AML-193 (cell line): ENCODE measurements at regions not wholly inside any gene's neighbourhood (a gene's known extent, or its start where the extent isn't known, plus 50 kb on each side); places are given as distances from the start of the nearest gene placed in this dataset.
"Not testable (repeated sequence)": the region's sequence is repeated elsewhere in the genome, so short reads cannot be mapped to it uniquely, and the experiment has no call there.

ENCODE experiments used
- DNase-seq, 2 experiments: peaks; one replicate each; lab custom pipeline; 2025; lab: John Stamatoyannopoulos, UW

DNA sequence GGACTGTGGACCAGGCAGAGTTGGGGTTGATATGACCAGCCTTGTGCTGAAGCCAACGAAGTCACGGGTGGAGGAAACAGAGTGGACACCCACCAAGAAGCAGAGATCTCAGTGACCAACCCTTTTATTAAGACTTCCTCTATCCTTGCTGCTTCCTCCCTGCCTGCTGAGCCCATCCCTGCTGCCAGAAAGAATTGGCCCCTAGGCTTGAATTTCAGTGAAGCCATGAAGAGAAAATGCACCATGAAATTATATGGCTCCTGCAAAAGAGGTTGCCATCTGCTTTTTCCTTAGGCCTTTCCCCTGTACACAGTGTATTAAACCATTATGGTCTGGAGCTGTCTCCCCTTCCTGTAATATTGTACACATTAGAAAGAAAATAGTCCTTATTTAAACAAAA lies 246.7 kb downstream of the HS3ST3B1 start:
- no peak for DNase-seq

DNA sequence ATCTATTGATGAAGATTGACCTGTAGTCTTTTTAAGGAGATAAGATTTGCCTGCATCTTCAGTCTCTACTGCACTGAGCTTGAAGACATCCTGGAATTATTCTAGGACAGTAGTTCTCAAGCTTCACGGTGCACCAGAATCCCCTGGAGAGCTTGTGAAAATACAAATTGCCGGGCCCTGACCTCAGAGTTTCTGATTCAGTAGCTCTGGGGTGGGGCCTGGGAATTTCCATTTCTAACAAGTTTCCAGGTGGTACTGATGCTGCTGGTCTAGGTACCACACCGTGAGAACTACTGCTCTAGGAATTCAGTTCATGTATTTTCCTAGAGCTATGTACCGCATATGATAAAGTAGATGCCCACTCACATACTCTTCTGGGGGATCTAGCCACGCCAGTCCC lies 246.1 kb downstream of the HS3ST3B1 start:
- DNase-seq = no peak

- DNase-seq = no peak
Observed at GRCh38 chr17:14545156-14545906, 244.4 kb downstream of the HS3ST3B1 start.

GRCh38 chr17:14541714-14542113 lies 240.8 kb downstream of the HS3ST3B1 start:
- DNase-seq = no peak

- no peak for DNase-seq
Observed at GRCh38 chr17:14539801-14540200, 238.9 kb downstream of the HS3ST3B1 start.

DNA sequence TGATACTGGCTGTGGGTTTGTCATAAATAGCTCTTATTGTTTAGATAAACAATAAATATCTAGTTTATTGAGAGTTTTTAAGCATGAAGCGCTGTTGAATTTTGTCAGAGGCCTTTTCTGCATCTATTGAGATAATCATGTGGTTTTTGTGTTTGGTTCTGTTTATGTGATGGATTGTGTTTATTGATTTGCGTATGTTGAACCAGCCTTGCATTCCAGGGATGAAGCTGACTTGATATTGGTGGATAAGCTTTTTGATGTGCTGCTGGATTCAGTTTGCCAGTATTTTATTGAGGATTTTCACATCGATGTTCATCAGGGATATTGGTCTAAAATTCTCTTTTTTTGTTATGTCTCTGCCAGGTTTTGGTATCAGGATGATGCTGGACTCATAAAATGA lies 231.4 kb downstream of the HS3ST3B1 start:
- DNase-seq = not testable (repeated sequence)

DNA sequence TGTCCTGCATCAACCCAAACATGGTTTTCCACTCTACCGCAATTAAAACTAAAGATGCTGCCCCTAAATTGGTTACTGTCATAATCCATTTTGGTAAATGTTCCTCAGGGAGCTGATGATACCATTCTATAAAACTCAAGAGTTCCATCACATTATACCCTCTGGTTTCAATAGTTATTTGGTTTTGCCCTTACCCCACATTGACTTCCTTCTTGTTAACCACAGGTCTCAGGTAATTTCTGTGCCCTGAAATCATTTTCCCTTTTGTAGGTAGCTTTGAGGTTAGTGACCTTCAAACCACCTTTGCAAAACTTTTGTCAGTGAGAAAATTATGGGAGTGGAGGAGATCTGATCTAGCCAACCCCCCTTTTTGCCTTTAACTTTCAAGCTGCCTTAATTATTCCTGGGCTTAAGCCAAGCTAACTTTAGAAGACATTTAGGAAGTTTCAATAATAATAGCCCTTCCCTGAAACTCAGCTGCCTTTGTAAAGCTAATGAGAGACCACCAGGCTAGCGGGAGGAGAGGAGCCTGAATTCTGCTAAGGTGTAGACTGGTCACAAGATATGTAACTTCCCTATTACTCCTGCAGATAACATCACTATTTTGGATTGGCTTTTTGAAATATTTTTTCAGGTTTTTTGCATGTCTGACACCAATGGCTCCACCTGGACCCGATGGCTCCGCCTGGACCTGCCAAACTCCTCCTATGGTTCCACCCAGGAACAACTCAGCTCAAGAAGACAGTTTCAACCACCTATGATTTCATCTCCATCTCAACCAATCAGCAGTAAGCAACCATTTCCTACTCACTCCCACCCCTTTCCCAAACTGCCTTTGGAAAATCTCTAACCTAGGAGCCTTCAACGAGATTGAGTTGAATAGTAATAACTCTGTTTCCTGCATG lies 224.9 kb downstream of the HS3ST3B1 start:
- DNase-seq = no peak

DNA sequence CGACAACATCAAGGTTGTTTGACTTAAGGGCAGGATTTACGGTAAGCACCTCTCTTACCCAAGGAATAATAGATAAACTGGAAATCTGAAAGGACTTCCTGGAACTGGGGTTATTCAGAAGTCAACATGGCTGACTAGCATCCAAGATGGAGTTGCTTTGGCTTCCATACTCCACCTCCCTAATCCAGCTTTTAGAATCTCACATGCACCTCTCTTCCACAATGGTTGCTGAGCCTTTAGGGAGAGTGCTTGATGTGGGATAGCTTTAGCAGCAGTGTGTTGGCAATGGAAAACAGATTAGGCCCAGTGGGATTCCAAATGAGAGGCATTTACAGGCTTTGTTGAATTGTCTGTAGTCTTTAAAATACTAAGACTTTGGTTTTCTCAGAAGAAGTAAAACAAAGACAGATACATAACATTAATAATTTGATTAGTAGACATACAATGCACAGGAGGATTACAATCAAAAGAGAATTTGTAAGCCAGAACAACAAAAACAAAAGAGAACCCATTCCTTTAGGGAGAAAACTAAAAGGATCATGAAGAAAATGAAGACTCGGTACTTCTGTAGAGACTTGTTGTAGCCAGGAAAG lies 222.0 kb downstream of the HS3ST3B1 start:
- DNase-seq = no peak

- not testable (repeated sequence) for DNase-seq
Observed at GRCh38 chr17:14518919-14519318, 218.0 kb downstream of the HS3ST3B1 start.

DNA sequence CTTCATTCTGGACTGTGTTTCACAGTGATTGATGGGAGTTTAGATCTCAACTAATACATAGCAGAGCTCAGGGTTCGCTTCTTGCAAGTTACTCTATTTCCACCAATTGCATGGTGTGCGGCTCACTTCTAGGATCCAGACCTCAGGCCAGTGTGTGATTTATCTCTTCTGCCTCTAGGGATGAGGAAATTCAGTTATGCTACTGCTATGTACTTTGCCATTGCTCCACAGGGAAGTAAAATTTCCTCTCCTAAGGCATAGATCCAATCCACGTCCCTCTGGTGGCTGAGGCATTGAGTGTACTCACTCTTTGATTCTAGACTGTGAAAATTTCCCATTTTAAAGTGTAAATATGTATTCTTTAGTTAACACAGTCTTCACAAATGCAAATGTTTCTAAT lies 214.1 kb downstream of the HS3ST3B1 start:
- DNase-seq = no peak

GRCh38 chr17:14513835-14514234 lies 213.0 kb downstream of the HS3ST3B1 start:
- no peak for DNase-seq

GRCh38 chr17:14510136-14510535 lies 209.3 kb downstream of the HS3ST3B1 start:
- no peak for DNase-seq

GRCh38 chr17:14508156-14508555 lies 207.3 kb downstream of the HS3ST3B1 start:
- DNase-seq = no peak

- DNase-seq = no peak
Observed at GRCh38 chr17:14506364-14506763, 205.5 kb downstream of the HS3ST3B1 start.

GRCh38 chr17:14505606-14506005 lies 204.7 kb downstream of the HS3ST3B1 start:
- no peak for DNase-seq

- no peak for DNase-seq
Observed at GRCh38 chr17:14499976-14500375, 199.1 kb downstream of the HS3ST3B1 start.

GRCh38 chr17:14498812-14499211 lies 197.9 kb downstream of the HS3ST3B1 start:
- DNase-seq = no peak

GRCh38 chr17:14494161-14494560 lies 193.3 kb downstream of the HS3ST3B1 start:
- DNase-seq = no peak

DNA sequence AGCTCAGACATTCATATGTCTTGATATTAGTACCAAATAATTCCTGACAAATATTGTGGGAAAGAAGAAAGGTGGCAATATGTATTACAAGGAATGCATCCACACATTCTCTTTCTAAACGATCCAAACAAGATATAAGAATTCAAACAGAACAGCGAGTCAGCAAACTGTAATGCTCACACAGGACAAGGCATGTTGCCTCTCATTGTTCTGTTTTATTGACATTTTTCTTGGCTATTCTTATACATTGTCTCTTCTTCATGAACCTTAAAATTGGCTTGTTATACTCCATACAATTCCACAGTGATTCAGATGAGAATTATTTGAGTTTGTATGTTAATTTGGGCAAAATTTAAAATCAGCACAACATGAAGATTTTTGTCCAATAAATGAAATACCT lies 189.1 kb downstream of the HS3ST3B1 start:
- DNase-seq = no peak

DNA sequence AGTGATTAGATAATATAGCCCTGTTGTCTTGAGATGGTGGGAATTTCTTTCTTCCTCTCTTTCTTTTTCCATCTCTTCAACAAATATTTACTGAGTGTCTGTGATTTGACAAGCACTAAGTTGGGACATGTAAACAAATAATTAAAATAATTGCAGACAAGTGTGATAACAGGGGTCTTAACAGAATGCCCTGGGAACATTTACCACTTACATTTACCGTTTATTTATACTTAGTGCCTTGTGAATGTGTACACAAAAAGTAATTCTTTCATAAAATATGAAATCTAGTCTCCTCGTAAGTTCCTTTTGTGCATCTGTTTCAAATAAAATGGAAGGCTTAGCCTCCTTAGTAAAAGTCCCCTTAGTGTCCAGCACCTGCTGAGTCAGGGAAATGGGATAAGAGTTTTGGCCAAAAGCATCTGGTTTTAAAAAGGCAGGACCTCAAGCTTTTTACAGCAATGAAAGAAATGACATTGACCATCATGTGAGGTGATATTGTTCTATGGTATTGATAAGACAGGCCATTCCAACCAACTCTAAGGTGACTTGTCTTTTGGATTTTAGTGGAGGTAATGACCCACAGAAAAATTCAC lies 188.2 kb downstream of the HS3ST3B1 start:
- DNase-seq = no peak

DNA sequence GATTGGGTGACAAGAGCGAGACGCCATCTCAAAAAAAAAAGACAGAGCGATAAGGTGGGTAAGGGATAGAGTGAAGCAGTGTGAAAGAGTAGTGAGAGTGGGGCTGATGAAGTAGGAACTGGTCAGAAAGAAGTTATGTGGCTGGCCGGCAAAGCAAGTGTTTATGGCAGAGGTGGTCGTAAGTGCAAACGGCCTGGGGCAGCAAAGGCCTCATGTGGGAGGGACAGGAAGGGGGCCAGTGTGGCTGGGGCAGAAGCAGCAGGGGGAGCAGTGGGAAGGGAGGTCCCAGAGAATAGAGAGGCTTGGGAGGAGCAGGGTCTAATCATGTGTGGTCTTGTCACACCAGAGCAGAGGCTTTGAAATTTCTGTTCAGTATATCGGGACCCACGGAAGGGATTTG lies 186.2 kb downstream of the HS3ST3B1 start:
- no peak for DNase-seq

DNA sequence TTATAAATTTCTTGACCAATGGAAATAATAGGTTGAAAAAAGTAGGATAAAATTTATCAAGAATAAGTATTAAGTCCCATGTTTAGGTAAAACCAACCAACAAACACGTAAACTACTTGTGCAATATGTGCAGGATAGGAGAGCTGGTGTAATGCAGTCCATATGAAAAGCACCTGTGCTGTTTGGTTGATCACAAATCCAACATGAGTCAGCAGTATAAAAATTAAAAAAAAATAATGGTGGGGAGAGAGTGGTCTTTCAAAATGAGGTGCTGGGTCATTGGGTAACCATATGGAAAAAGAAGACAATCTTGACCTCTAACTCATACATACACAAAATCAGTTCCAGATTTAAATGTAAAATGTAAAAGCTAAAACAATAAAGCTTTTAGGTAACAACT lies 181.8 kb downstream of the HS3ST3B1 start:
- no peak for DNase-seq
